Neural crest cell (in vitro differentiated cells): ENCODE measurements at regions not wholly inside any gene's neighbourhood (a gene's known extent, or its start where the extent isn't known, plus 50 kb on each side); places are given as distances from the start of the nearest gene placed in this dataset.

ENCODE experiments used
- DNase-seq: peaks from one replicate; pipeline ENCODE4 v3.0.0; 2021; ENCODE audit warnings: low read depth, mixed read lengths, low spot score
- H3K27ac Mint-ChIP-seq: one replicate; pipeline ENCODE4 v1.8.0; 2021; ENCODE audit warnings: mild to moderate bottlenecking, mixed read lengths; ENCODE audit not compliant: unreplicated experiment
- H3K27me3 Mint-ChIP-seq: 2 replicates; pipeline ENCODE4 v1.8.0; 2021; ENCODE audit warnings: low read depth, mild to moderate bottlenecking, mixed read lengths
- H3K36me3 Mint-ChIP-seq: 2 replicates; pipeline ENCODE4 v1.8.0; 2021; ENCODE audit warnings: low read depth, mild to moderate bottlenecking, mixed read lengths
- H3K4me1 Mint-ChIP-seq: 2 replicates; pipeline ENCODE4 v1.8.0; 2021; ENCODE audit warnings: mixed read lengths
- H3K4me3 Mint-ChIP-seq: one replicate; pipeline ENCODE4 v1.8.0; 2021; ENCODE audit warnings: mild to moderate bottlenecking, mixed read lengths
- H3K9me3 Mint-ChIP-seq: 2 replicates; pipeline ENCODE4 v1.8.0; 2021; ENCODE audit warnings: mixed read lengths
- TF ChIP-seq, protein P1 (sequence below): fragments of 200-600 bp; sonication (generic); conservative IDR thresholded peaks from 2 replicates; pipeline ENCODE4 v1.5.0; 2021; ENCODE audit warnings: antibody characterized with exemption, mild to moderate bottlenecking

DNA sequence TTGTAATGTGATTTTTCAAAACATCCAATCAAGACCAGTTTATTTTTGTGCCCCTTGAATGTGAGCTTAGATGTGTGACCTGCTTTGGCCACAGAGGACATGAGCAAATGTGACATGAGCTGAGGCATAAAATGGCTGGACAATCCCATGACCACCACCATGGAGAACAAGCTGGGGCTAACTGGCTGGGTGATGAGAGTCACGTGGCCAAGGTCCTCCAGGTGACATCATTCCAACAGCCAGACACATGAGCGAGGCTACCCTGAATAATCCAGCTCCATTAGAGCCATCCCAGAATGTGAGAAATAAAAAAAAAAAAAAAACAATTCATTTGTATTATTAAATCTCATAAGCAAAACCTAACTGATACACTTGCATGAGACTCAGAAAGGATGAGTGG lies 90.4 kb upstream of the LDB2 start:
- no peak overlapping the region for H3K4me3 Mint-ChIP-seq
- H3K36me3 Mint-ChIP-seq, result no peaks in the 10 kb centered on the region
- DNase-seq, result no peak
- H3K27ac Mint-ChIP-seq, result no peak overlapping the region
- H3K4me1 Mint-ChIP-seq, result no peaks in the 10 kb centered on the region
- H3K9me3 Mint-ChIP-seq, result no peaks in the 10 kb centered on the region
- no peaks in the 10 kb centered on the region for H3K27me3 Mint-ChIP-seq
- TF ChIP-seq, protein P1, sequence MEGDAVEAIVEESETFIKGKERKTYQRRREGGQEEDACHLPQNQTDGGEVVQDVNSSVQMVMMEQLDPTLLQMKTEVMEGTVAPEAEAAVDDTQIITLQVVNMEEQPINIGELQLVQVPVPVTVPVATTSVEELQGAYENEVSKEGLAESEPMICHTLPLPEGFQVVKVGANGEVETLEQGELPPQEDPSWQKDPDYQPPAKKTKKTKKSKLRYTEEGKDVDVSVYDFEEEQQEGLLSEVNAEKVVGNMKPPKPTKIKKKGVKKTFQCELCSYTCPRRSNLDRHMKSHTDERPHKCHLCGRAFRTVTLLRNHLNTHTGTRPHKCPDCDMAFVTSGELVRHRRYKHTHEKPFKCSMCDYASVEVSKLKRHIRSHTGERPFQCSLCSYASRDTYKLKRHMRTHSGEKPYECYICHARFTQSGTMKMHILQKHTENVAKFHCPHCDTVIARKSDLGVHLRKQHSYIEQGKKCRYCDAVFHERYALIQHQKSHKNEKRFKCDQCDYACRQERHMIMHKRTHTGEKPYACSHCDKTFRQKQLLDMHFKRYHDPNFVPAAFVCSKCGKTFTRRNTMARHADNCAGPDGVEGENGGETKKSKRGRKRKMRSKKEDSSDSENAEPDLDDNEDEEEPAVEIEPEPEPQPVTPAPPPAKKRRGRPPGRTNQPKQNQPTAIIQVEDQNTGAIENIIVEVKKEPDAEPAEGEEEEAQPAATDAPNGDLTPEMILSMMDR, result no peak

DNA sequence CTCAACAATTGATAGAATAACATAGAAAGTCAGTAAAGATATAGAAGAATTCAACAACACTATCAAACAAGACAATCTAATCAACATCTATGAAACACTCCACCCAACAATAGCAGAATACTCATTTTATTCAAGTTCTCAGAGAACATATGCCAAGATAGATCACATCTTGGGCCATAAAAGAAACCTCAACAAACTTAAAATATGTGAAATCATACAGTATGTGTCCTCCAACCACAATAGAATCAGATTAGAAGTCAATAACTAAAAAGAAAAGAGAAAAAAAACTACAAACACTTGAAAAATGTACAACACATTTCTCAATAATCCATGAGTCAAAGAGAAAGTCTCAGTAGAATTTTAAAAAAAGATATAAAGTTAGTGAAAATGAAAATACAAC lies 78.6 kb upstream of the LDB2 start:
- Mint-ChIP-seq H3K36me3 (no peaks in the 10 kb centered on the region), H3K27me3 (no peaks in the 10 kb centered on the region), H3K9me3 (no peaks in the 10 kb centered on the region), H3K4me3 (no peak overlapping the region), H3K27ac (no peak overlapping the region), H3K4me1 (no peaks in the 10 kb centered on the region)
- TF ChIP-seq, protein P1, result no peak
- no peak for DNase-seq

- peaks cover 3% of the 10 kb centered on the region for H3K9me3 Mint-ChIP-seq
- H3K4me3 Mint-ChIP-seq, result no peak overlapping the region
- TF ChIP-seq, protein P1, result no peak
- H3K27ac Mint-ChIP-seq, result no peak overlapping the region
- no peaks in the 10 kb centered on the region for H3K27me3 Mint-ChIP-seq
- no peak for DNase-seq
- H3K4me1 Mint-ChIP-seq, result peaks cover 4% of the 10 kb centered on the region
- H3K36me3 Mint-ChIP-seq, result no peaks in the 10 kb centered on the region
Observed at GRCh38 chr4:16969696-16970135, 71.3 kb upstream of the LDB2 start.

GRCh38 chr4:16967722-16968121 lies 69.3 kb upstream of the LDB2 start:
- H3K4me1 Mint-ChIP-seq, result peaks cover 4% of the 10 kb centered on the region
- H3K9me3 Mint-ChIP-seq, result peaks cover 5% of the 10 kb centered on the region
- TF ChIP-seq, protein P1, result no peak
- H3K27ac Mint-ChIP-seq, result peak overlapping the region; percentile 45
- no peak for DNase-seq
- no peaks in the 10 kb centered on the region for H3K36me3 Mint-ChIP-seq
- H3K27me3 Mint-ChIP-seq, result no peaks in the 10 kb centered on the region
- H3K4me3 Mint-ChIP-seq, result no peak overlapping the region

- H3K4me3 Mint-ChIP-seq, result no peak overlapping the region
- TF ChIP-seq, protein P1, result no peak
- H3K27ac Mint-ChIP-seq, result no peak overlapping the region
- no peaks in the 10 kb centered on the region for H3K4me1 Mint-ChIP-seq
- no peak for DNase-seq
- peaks cover 5% of the 10 kb centered on the region for H3K36me3 Mint-ChIP-seq
- H3K27me3 Mint-ChIP-seq, result no peaks in the 10 kb centered on the region
- peaks cover 19% of the 10 kb centered on the region for H3K9me3 Mint-ChIP-seq
Observed at GRCh38 chr4:16959305-16959704, 60.9 kb upstream of the LDB2 start.
